ACHN (cell line): ENCODE measurements at regions not wholly inside any gene's neighbourhood (a gene's known extent, or its start where the extent isn't known, plus 50 kb on each side); places are given as distances from the start of the nearest gene placed in this dataset.

Source experiments
- DNase-seq: peaks from one replicate; pipeline ENCODE4 v3.0.0-alpha.2; 2015
- in situ Hi-C: cut with HindIII; loops from 2 replicates; pipeline ENCODE4 v1.10.0; 2017; ENCODE audit warnings: low sequenced_read_pairs, low pct_ligation_motif_present, low pct_unique_long_range_greater_than_20kb

- in situ Hi-C loops = no loop called here
Measured at GRCh38 chr13:40504641-40505040, 161.8 kb downstream of the FOXO1 start.

GRCh38 chr13:40505196-40505595 is 161.2 kb downstream of the FOXO1 start:
- no peak for DNase-seq
- in situ Hi-C loops = no loop called here

More at GRCh38 chr13:40504641-40505040, 161.8 kb downstream of the FOXO1 start:
- no peak for DNase-seq
